ENCODE measurements at regions not wholly inside any gene's neighbourhood (a gene's known extent, or its start where the extent isn't known, plus 50 kb on each side); places are given as distances from the start of the nearest gene placed in this dataset.

DNA sequence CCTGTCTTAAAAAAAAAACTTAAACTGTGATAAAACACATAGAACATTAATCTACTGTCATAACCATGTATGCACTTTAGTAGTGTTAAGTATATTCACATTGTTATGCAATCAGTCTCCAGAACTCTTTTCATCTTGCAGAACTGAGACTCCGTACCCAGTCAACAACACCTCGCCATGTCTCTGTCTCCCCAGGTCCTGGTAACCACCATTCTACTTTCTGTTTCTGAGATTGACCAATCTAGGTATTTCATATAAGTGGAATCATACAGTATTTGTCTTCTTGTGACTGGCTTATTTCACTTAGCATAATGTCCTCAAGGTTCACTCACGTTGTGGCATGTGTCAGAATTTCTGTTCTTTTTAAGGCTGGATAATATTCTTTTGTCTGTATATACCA, 290.8 kb upstream of the CXCR4 start:
- intact Hi-C loops (cut with DNase I): no loop called here
- DNase-seq (no peak), ATAC-seq (no peak)
- peaks cover 0 to 33% of the 10 kb centered on the region in 2 donors for H3K27me3 ChIP-seq
- no peak overlapping the region for H3K27ac ChIP-seq
- no peak for TF ChIP-seq CTCF (IDR thresholded peaks at IDR 0.05)
- H3K4me3 ChIP-seq: no peak overlapping the region
- H3K9me3 ChIP-seq: no peaks in the 10 kb centered on the region
- H3K4me1 ChIP-seq: no peaks in the 10 kb centered on the region
- H3K36me3 ChIP-seq: no peaks in the 10 kb centered on the region

DNA sequence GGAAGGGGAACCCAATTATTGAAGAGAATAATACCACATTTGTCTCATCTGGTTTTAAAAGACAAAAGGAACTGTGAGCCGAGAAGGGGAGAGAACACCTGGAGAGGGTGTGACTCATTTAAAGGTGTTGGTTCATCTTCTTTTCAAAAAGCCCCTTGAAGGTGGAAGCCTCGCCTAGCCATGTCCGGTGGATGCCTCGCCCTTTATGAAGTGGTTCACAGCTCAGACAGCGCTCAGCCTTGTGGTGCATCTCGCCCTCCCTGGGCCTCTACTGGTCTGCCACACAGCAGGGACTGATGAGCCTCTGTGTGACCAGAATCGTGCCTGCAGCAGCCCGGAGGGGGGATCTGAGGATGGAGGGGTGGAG, 290.0 kb upstream of the CXCR4 start:
- intact Hi-C loops (cut with DNase I): no loop called here
- Histone ChIP-seq H3K27me3 (peaks cover 0 to 33% of the 10 kb centered on the region in 2 donors), H3K27ac (no peak overlapping the region), H3K4me3 (no peak overlapping the region), H3K9me3 (no peaks in the 10 kb centered on the region), H3K36me3 (no peaks in the 10 kb centered on the region), H3K4me1 (no peaks in the 10 kb centered on the region)
- DNase-seq (no peak), ATAC-seq (no peak)
- no peak for TF ChIP-seq CTCF (IDR thresholded peaks at IDR 0.05)

DNA sequence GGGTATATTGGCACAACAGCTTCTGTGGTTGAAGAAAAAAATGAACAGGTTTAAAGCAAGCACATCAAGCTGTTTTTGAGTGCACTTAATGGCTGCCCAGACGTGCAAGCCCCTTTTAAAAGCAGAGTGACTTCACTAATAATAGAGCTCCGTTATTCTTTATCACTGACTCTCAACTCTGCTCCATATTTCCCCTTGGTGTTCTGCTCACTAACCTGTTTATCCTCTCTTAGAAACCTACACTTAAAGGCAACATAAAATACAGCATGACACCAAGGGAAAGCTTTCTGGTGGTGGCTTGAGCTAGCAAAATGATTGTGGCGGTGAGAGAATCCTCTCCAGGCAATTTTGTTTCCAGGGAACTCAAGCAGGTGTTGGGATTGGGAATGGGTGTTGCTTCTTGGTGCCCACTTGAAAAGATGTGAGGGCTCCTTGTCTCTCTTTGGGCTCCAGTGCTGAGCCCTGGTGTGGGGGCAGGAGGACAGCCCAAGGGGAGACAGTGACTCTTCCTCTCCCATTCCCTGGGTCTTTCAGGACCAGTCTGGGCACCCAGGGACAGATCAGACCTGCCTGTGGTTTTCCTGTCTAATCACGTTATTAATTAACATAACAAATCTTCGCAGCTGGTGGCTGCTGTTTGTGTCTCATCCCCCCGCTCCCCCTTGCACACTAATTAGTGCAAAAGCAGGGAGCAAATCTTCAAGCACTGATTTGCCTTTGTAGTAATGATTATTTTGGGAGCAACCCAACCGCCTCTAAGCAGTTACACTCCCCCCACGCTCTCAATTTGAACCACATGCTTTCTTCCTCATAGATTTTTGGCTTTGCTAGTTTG, 289.4 kb upstream of the CXCR4 start:
- intact Hi-C loops (cut with DNase I): no loop called here
- DNase-seq (no peak), ATAC-seq (no peak)
- TF ChIP-seq CTCF (IDR thresholded peaks at IDR 0.05): no peak
- Histone ChIP-seq H3K36me3 (no peaks in the 10 kb centered on the region), H3K27me3 (peaks cover 0 to 33% of the 10 kb centered on the region in 2 donors), H3K4me1 (no peaks in the 10 kb centered on the region), H3K4me3 (no peak overlapping the region), H3K27ac (no peak overlapping the region), H3K9me3 (no peaks in the 10 kb centered on the region)

DNA sequence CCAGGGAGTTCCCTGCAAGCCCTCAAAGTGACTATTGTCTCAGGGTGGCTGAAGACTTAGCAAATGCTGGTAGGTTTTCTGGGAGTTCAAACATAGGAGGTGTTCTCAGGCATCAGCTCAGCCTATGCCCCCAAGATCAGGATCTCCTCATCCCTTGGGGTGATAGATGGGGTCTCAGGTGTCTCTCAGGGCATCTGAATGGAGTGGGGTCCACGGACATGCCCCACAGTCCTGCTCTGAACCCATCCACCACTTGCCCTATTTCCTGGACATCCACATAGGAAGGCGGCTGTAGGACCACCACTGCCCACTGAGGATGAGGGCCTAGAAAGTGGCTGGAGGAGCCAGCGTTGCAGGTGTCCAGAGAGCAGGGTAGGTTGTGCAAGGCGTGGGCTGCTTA, 287.0 kb upstream of the CXCR4 start:
- no peaks in the 10 kb centered on the region for H3K4me1 ChIP-seq
- ATAC-seq: no peak

DNA sequence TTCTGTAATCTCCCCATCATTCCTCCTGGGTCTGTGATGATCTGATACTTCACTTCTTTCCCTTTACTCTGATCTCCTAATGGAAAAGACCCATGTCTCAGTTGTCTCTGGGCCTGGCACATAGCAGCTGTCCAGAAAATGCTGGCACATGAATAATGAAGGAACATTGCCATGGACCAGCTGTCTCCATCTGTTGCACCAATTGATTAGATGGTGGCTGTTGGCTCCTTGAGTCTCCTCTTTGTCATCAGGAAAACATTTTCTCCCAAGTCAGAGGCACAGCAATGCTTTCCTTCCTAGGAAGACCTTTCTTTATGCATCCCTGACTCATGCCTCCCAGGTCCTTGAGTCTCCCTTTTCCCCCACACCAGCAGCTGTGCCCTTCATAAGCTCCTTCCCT, 286.2 kb upstream of the CXCR4 start:
- no peak for ATAC-seq

More for the DNA sequence above, 287.0 kb upstream of the CXCR4 start:
- H3K36me3 ChIP-seq: no peaks in the 10 kb centered on the region
- H3K9me3 ChIP-seq: no peaks in the 10 kb centered on the region
- peaks cover 0 to 33% of the 10 kb centered on the region in 2 donors for H3K27me3 ChIP-seq
- intact Hi-C loops (cut with DNase I): no loop called here
- TF ChIP-seq CTCF (IDR thresholded peaks at IDR 0.05): no peak
- H3K27ac ChIP-seq: no peak overlapping the region
- peak in 1 of 4 donors; percentile 27 for DNase-seq
- no peak overlapping the region for H3K4me3 ChIP-seq

More for the DNA sequence above, 286.2 kb upstream of the CXCR4 start:
- DNase-seq: no peak
- TF ChIP-seq CTCF (IDR thresholded peaks at IDR 0.05): no peak
- no peak overlapping the region for H3K4me3 ChIP-seq
- intact Hi-C loops (cut with DNase I): no loop called here
- H3K36me3 ChIP-seq: no peaks in the 10 kb centered on the region
- no peaks in the 10 kb centered on the region for H3K4me1 ChIP-seq
- H3K9me3 ChIP-seq: no peaks in the 10 kb centered on the region
- peaks cover 0 to 33% of the 10 kb centered on the region in 2 donors for H3K27me3 ChIP-seq
- no peak overlapping the region for H3K27ac ChIP-seq

Measured in left lung (tissue), 4 donors.